ENCODE measurements at regions not wholly inside any gene's neighbourhood (a gene's known extent, or its start where the extent isn't known, plus 50 kb on each side); places are given as distances from the start of the nearest gene placed in this dataset.

- H4K20me1 ChIP-seq (ENCODE audit: control insufficient read depth, insufficient read depth, low read length, poor library complexity, severe bottlenecking): no peaks in the 10 kb centered on the region
- Mint-ChIP-seq H3K4me3 (no peak overlapping the region), H3K4me1 (no peaks in the 10 kb centered on the region), H3K27me3 (no peaks in the 10 kb centered on the region), H3K27ac (no peak overlapping the region), H3K9me3 (ENCODE audit: insufficient read depth) (peaks cover 4% of the 10 kb centered on the region)
- no peak overlapping the region for H3K4me3 ChIP-seq (ENCODE audit: control extremely low read depth in 1 of 5, extremely low read depth in 1 of 5, insufficient read depth in 1 of 5, low read depth in 2 of 5, low read length in 4 of 5)
- H2AFZ ChIP-seq (ENCODE audit: insufficient read depth, low read depth, low read length, poor library complexity, severe bottlenecking): no peak overlapping the region
- ChIA-PET CTCF (interaction anchor here (0.8 kb wide), 1 partner anchor 1032 kb away, joined by 8 read pairs; no protein-coding TSS in a partner anchor), POLR2A (no interaction called here)
- 100% methylated on average over 2 of the region's 5 CpGs for WGBS (ENCODE audit: insufficient coverage)
- no peak for DNase-seq
- no peaks in the 10 kb centered on the region for H3K27me3 ChIP-seq (replicated peaks in 1 of 4; ENCODE audit: control extremely low read depth in 1 of 4, control insufficient read depth in 3 of 4, insufficient read depth in 4 of 4, low read length in 3 of 4)
- H3K4me1 ChIP-seq (ENCODE audit: control insufficient read depth in 2 of 2, insufficient read depth in 2 of 2, low read length in 2 of 2): no peaks in the 10 kb centered on the region
- peaks cover 0 to 1% (median 0%) of the 10 kb centered on the region in 3 donors for H3K9me3 ChIP-seq (ENCODE audit: control extremely low read depth in 1 of 3, control insufficient read depth in 2 of 3, insufficient read depth in 1 of 3, low read length in 2 of 3)
- no peak overlapping the region for H3K4me2 ChIP-seq (replicated peaks; ENCODE audit: low read depth, low read length, poor library complexity, severe bottlenecking)
- no peak for ATAC-seq (ENCODE audit: low read depth)
- no peaks in the 10 kb centered on the region for H3K36me3 ChIP-seq (replicated peaks in 1 of 2; ENCODE audit: control extremely low read depth in 1 of 2, control insufficient read depth in 1 of 2, extremely low read depth in 1 of 2, insufficient read depth in 2 of 2, low read length in 1 of 2)
- no peak overlapping the region for H3K27ac ChIP-seq (ENCODE audit: low read length in 2 of 2)
- no peak overlapping the region for H3K9ac ChIP-seq (ENCODE audit: low read length)
- no peaks in the 10 kb centered on the region for H3K79me2 ChIP-seq (ENCODE audit: control insufficient read depth, insufficient read depth, low read length)
- TF ChIP-seq EZH2 (IDR thresholded peaks at IDR 0.05; ENCODE audit: borderline replicate concordance, insufficient read depth, low read depth, low read length, poor library complexity, severe bottlenecking) (no peak), CTCF (IDR thresholded peaks at IDR 0.05) (no peak)
- intact Hi-C loops (cut with micrococcal nuclease): no loop called here
Observed at GRCh38 chr10:36248304-36248981, 606.3 kb upstream of the FZD8 start.

- no peaks in the 10 kb centered on the region for H3K27me3 Mint-ChIP-seq
- no peaks in the 10 kb centered on the region for H3K9me3 Mint-ChIP-seq (ENCODE audit: insufficient read depth)
- Histone ChIP-seq H3K79me2 (ENCODE audit: control insufficient read depth, insufficient read depth, low read length) (no peaks in the 10 kb centered on the region), H3K9ac (ENCODE audit: low read length) (no peak overlapping the region), H4K20me1 (ENCODE audit: control insufficient read depth, insufficient read depth, low read length, poor library complexity, severe bottlenecking) (no peaks in the 10 kb centered on the region), H3K27me3 (replicated peaks in 1 of 4; ENCODE audit: control extremely low read depth in 1 of 4, control insufficient read depth in 3 of 4, insufficient read depth in 4 of 4, low read length in 3 of 4) (no peaks in the 10 kb centered on the region), H3K4me2 (replicated peaks; ENCODE audit: low read depth, low read length, poor library complexity, severe bottlenecking) (no peak overlapping the region), H2AFZ (ENCODE audit: insufficient read depth, low read depth, low read length, poor library complexity, severe bottlenecking) (no peak overlapping the region), H3K36me3 (replicated peaks in 1 of 2; ENCODE audit: control extremely low read depth in 1 of 2, control insufficient read depth in 1 of 2, extremely low read depth in 1 of 2, insufficient read depth in 2 of 2, low read length in 1 of 2) (no peaks in the 10 kb centered on the region), H3K4me1 (ENCODE audit: control insufficient read depth in 2 of 2, insufficient read depth in 2 of 2, low read length in 2 of 2) (no peaks in the 10 kb centered on the region), H3K4me3 (ENCODE audit: control extremely low read depth in 1 of 5, extremely low read depth in 1 of 5, insufficient read depth in 1 of 5, low read depth in 2 of 5, low read length in 4 of 5) (no peak overlapping the region), H3K27ac (ENCODE audit: low read length in 2 of 2) (no peak overlapping the region), H3K9me3 (ENCODE audit: control extremely low read depth in 1 of 3, control insufficient read depth in 2 of 3, insufficient read depth in 1 of 3, low read length in 2 of 3) (peaks cover 0 to 3% (median 0%) of the 10 kb centered on the region in 3 donors)
- H3K4me3 Mint-ChIP-seq: no peak overlapping the region
- no peak for DNase-seq
- ChIA-PET POLR2A (no interaction called here), CTCF (no interaction called here)
- intact Hi-C loops (cut with micrococcal nuclease): no loop called here
- TF ChIP-seq CTCF (IDR thresholded peaks at IDR 0.05) (no peak), EZH2 (IDR thresholded peaks at IDR 0.05; ENCODE audit: borderline replicate concordance, insufficient read depth, low read depth, low read length, poor library complexity, severe bottlenecking) (no peak)
- 57% methylated on average over 2 of the region's 2 CpGs for WGBS (ENCODE audit: insufficient coverage)
- no peaks in the 10 kb centered on the region for H3K4me1 Mint-ChIP-seq
- ATAC-seq (ENCODE audit: low read depth): no peak
- H3K27ac Mint-ChIP-seq: no peak overlapping the region
Observed at GRCh38 chr10:36247478-36247877, 605.4 kb upstream of the FZD8 start.

All from B cell (primary cell).